ENCODE measurements at regions not wholly inside any gene's neighbourhood (a gene's known extent, or its start where the extent isn't known, plus 50 kb on each side); places are given as distances from the start of the nearest gene placed in this dataset.
A peak's percentile ranks its signal among the peaks of the same experiment; 100 is the strongest.

DNA sequence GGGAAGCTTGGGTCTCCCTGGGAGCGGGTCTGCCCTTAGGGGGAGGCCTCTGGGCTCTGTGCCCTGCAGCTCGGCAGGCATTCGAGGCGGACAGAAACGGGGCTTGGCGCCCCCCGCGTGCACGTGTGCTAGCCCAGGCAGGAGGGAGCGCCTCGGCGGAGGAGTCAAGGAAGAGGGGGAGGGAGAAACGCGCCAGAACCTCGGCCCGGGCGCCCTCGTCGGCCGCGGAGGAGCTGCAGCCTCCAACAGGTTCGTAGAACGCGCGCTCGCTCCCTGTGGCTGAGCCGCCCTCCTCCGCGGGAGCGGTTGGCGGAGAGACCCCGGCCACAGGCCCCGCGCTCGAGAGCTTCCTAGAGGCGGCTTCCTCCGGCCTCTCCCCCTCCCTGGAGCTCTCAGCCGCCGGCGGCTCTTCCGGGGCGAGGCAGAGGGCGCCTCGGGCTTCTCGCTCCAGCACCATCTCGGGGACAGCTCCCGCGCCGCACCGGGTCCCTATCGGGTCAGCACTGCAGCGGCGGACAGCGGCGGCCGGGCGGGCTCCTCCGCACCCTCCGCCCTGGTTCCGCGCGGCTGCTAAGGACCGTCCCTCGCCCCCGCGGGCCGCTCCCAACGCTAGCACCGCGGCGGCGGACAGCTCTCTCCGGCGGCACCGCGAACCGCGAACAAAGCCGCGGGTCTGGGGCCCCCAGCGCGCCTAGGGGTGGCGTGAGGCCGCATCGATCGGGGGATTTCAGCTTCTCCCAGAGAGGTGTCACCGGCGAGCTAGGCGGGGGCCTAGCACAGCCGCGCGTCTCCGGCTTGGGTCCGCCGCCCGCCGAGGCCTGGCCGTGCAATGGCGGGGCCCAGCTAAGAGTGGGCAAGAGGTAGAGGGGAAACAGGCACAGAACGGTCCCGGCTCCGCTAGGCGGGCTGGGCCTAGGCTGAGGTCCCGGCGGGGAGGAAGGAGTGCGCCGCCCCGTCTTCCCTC lies 74.6 kb upstream of the CPLX2 start:
- TF ChIP-seq GATA2 (IDR thresholded peaks at IDR 0.05; ENCODE audit: low read depth, low read length) (no peak), GATA3 (IDR thresholded peaks at IDR 0.05; ENCODE audit: low read depth, low read length) (no peak)

DNA sequence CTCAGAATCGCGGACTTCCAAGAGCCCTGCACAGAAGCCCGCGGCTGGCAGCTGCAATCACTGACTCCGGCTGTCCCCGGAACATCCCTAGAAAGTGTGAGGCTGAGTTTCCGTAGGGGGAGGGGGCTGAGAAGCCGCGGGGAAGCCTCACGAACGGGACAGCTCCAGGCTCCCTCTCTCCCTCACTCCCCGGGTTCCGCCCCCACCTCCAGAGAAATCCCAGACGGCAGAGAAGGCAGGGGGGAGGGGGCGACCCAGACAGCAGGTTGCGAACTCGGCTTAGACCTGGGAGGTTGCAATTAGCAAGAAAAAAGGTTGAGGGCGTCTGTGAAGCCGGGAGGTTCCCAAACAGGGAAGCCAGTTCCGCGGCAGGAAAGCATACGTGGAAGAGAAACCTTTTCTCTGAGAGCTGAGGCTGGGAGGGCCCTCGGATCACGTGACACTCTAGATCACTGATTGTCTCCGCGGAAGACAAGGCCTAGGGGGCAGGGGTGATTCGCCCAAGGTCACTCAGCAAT lies 73.8 kb upstream of the CPLX2 start:
- TF ChIP-seq GATA3 (IDR thresholded peaks at IDR 0.05; ENCODE audit: low read depth, low read length) (no peak), GATA2 (IDR thresholded peaks at IDR 0.05; ENCODE audit: low read depth, low read length) (peak; percentile 61)

DNA sequence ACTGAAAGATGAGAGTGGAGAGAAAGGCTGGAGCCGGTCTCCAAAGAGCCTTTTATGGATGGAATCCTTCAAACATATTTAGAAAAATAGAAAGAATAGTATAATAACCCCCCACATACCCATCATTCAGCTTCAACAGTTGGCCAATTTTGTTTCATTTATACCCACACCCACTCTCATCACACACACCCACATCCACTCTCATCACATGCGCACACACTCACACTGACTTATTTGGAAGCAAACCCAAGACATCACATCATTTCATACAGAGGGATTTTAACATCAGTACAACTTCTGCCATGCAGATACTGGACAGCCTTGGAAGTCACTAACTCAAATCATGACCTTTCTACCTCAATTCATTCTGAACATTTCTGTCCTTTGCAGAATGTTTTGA lies 72.8 kb upstream of the CPLX2 start:
- TF ChIP-seq GATA3 (IDR thresholded peaks at IDR 0.05; ENCODE audit: low read depth, low read length), result no peak
- no peak for TF ChIP-seq GATA2 (IDR thresholded peaks at IDR 0.05; ENCODE audit: low read depth, low read length)

DNA sequence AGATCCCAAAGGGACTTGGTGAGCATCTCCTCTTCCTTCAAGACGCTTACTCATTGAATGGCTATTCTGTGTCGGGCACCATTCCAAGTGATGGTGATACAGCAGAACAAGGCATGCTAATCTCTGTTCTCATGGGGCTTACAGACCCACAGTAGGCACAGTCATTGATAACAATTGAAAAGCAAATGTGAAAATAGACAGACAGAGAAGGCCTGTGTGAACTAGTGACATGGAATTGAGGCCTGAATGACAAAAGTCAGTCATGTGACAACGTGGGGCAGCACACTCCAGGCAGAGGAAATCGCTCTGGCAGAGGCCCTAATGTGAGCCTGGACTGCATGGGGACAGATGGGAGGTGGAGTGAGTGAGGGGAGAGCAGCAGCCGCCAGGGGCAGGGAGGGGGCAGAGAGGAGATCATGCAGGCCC lies 70.7 kb upstream of the CPLX2 start:
- TF ChIP-seq GATA3 (IDR thresholded peaks at IDR 0.05; ENCODE audit: low read depth, low read length), result no peak
- TF ChIP-seq GATA2 (IDR thresholded peaks at IDR 0.05; ENCODE audit: low read depth, low read length), result no peak

DNA sequence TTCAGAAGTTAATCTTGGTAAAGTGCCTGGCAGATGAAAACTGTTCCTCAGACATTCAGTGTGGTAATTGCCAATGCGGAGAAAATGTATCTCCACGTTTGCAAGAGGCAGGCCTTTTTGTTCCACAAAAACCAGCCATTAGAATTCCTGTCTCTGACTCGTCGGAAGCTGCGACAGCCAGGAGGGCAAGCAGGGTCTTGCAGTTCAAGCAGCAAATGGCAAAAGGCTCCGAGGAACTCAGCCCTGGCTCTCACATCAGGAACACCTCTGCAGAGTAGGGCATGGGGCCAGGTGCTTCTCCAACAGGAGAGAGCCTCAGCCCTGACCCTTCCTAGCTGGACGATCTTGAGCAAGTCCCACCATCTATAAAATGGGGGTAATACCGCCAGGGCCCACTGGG lies 69.0 kb upstream of the CPLX2 start:
- TF ChIP-seq GATA3 (IDR thresholded peaks at IDR 0.05; ENCODE audit: low read depth, low read length) (no peak), GATA2 (IDR thresholded peaks at IDR 0.05; ENCODE audit: low read depth, low read length) (no peak)

DNA sequence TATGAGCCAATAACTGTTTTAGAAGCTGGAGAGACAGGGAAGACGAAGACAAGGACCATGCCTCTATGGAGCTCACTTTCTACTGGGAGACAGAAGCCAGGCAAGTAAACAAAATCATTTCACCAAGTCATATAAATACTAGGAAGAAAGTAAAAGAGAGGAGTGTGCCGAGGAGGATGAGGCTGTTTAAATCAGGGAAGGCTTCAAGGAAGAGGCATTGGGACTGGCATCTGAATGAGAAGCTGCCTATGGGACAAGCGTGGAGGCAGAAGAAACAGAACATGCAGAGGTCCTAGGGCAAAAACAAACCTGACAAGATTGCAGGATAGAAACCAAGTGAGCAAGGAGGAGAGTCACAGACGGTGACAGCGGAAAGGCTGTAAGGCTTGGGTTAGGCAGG lies 68.1 kb upstream of the CPLX2 start:
- TF ChIP-seq GATA3 (IDR thresholded peaks at IDR 0.05; ENCODE audit: low read depth, low read length) (no peak), GATA2 (IDR thresholded peaks at IDR 0.05; ENCODE audit: low read depth, low read length) (no peak)

DNA sequence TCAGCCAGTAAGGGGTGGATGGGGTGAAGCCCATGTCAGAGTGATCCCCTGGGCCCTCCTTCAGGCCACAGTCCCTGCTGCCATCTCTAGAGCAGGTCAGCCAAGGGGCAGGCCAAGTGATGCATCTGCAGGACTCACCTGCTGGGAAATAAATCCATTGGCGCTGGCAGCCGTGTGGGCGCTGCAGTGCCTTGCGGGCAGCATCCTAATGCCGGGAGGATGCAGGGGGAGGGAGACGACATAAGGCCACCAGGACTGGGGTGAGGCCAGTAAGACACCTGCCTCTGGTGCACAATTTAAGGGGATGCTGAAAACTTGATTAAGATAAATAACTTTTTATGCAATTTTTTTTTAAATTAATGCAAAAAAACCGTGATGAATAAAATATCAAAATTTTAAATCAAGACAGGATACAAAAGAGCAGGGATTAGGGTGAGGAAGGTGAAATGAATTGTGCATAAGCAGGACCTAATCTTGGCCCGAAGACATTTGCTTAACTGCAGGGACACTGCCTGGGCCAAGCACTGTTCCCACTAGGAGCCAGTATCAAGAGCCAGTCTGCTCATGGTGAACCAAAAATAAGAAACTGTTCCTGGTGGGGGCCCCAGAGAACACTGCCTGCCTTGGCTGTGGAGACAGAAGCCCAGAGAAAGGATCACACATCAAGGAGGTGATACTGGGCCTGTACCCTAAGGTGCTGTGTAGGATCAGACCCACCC lies 67.5 kb upstream of the CPLX2 start:
- TF ChIP-seq GATA3 (IDR thresholded peaks at IDR 0.05; ENCODE audit: low read depth, low read length), result no peak
- TF ChIP-seq GATA2 (IDR thresholded peaks at IDR 0.05; ENCODE audit: low read depth, low read length), result no peak

DNA sequence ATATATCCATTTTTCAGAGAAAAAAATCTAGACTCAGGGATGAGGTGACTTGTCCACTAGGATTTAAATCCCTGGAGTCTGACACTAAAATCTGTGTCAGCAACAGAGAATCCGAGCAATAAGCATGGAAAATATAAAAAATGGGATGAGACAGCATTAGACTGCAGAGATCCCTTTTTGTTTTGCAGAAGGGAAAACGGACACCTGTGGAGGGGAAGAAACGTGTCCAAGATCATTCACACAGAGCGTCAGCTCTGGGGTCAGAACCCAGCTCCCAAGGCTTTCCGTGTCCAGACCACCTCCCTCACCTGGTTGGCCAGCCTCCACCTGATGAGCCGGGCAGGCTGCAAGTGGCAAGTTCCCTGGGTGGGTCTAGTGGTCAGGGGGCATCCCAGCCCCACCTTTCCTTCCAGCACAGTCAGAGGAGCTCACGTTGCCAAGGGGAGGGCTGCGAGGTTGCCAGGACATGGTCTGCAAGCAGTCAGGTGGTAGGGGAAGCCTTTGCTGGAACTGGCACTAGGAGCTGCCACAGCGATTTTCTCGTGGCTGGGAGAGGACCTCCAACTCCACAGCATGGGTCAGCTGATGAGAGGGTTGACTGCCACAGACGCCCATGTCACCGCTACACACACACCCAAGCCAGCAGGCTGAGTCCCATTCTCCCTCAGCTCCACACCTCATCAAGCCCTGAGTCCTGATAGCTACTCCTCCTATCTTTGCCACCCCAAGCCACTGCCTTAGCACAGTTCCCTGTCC lies 65.9 kb upstream of the CPLX2 start:
- TF ChIP-seq GATA3 (IDR thresholded peaks at IDR 0.05; ENCODE audit: low read depth, low read length), result no peak
- no peak for TF ChIP-seq GATA2 (IDR thresholded peaks at IDR 0.05; ENCODE audit: low read depth, low read length)

DNA sequence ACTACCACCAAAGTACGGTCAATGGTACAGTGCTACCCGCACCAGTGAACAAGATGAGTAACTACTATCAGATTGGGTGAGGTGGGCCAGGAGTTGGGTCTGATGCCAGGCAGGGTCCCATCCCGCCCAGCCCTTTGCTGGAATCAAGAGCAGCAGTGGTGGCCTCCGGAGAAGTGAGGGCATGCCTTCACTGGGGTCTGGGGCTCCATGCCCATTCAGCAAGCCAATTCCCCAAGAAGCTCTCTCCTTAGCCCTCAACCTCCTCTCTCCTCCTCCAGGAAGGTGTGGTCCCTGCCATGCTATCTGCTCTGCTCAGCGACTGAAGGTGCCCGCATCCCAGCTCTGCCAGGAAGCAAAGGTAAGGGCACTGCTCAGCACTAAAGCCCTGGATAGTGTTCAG lies 62.7 kb upstream of the CPLX2 start:
- TF ChIP-seq GATA3 (IDR thresholded peaks at IDR 0.05; ENCODE audit: low read depth, low read length) (no peak), GATA2 (IDR thresholded peaks at IDR 0.05; ENCODE audit: low read depth, low read length) (no peak)

DNA sequence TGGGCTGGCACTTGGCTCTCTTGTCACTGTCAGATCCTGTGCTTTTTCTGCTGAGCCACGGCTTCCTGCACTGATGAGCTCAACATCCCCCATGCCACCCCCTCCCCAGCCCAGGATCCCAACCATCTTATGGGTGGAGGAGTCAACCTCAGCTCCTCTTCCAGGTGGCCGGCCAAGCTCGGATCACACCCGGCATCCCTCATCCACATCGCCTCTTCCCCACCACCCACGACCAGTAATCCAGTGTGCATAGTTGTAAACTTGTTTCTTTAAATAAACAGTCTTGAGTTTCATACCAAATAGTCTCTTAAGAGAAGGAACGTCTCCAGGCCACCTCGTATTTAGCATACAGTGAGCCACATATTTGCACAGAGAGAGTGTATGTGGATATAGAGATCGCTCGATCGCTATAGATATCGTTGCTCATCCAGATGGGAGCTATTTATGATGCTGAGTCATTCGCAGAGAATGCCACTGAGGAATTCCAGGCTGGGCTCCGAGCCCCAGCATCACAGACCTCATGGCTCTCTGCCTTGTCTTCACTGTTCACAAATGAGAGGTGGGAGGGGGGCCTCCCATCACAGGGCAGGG lies 61.8 kb upstream of the CPLX2 start:
- no peak for TF ChIP-seq GATA2 (IDR thresholded peaks at IDR 0.05; ENCODE audit: low read depth, low read length)
- no peak for TF ChIP-seq GATA3 (IDR thresholded peaks at IDR 0.05; ENCODE audit: low read depth, low read length)

DNA sequence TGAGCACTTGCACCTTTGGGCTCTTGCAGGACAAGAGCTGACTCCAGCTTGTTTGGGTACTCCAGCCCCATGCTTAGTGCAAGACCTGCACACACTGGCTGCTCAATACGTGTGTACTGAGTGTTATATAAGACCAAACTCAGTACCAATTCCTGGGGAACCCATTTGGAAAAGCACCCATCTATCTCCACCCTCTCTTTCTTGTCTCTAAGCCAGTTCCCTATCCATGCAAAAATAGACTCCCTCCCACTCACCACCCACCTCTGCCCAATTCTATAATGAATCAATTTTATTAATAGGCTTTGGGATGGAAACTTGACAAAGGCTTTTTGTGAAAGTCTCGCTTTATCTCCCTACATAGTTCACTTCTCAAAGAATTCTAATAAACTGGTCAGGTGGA lies 60.9 kb upstream of the CPLX2 start:
- no peak for TF ChIP-seq GATA2 (IDR thresholded peaks at IDR 0.05; ENCODE audit: low read depth, low read length)
- TF ChIP-seq GATA3 (IDR thresholded peaks at IDR 0.05; ENCODE audit: low read depth, low read length), result no peak

DNA sequence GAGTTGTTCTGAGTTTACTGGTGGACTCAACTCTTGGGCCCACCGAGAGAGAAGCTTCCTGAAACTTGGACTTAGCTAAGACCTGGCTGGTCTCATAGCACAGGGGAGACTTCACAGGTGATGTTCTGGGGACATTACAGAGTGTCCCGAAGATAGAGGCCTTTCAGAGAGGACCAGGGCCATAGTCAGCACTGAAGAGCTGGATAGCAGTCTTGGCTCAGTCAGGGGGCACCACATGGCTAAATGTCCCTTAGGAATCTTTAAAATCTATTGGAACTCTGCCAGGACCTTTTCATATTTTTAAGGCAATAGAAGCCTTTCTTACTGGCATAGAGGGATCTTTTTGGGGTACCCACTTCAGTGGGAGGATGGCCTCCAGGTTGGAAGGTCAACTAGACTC lies 59.8 kb upstream of the CPLX2 start:
- TF ChIP-seq GATA2 (IDR thresholded peaks at IDR 0.05; ENCODE audit: low read depth, low read length) (no peak), GATA3 (IDR thresholded peaks at IDR 0.05; ENCODE audit: low read depth, low read length) (no peak)

DNA sequence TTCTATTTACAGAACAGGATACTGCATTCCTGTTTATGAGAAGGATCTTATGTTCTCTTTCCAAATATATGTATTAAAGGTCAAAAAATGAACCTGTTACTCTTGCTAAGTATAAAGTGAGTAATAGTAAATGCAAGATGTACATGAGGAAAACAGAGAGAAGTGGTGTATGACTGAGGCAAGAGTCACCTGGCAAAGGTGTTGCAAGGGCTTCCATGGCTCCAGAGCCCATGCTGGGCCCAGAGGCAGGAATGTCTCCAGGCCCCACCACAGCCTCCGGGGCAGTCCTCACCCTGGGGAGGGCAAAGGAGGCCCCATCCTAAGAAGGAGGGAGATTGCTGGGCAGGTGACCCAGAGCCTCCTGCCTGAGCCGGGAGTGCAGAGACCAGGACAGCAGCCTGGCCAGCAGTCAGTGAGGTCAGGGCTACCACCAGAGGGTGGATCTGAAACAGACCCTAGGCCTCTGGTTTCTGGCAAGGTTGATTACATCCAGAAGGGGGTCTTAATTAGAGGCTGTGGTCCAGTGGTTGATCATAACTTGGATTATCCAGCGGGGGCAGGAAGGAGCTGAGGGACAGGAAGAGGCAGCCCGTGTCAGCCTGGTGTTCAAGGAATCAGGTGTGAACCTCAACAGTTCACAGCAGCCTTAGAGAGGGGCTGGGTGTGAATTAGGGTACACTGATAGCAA lies 57.3 kb upstream of the CPLX2 start:
- no peak for TF ChIP-seq GATA3 (IDR thresholded peaks at IDR 0.05; ENCODE audit: low read depth, low read length)
- TF ChIP-seq GATA2 (IDR thresholded peaks at IDR 0.05; ENCODE audit: low read depth, low read length), result no peak
